IMR-90 (cell line): ENCODE measurements at regions not wholly inside any gene's neighbourhood (a gene's known extent, or its start where the extent isn't known, plus 50 kb on each side); places are given as distances from the start of the nearest gene placed in this dataset.

Source experiments
- ATAC-seq: fragments of 200-7000 bp; cut with Tn5 transposase; 2 replicates; pipeline ENCODE4 v1.9.1; 2020; ENCODE audit warnings: low read depth, mild to moderate bottlenecking, moderate library complexity
- BruUV-seq: library from RNA; stranded (reverse); fragments of 400-500 nt; replicated peaks from 2 replicates; lab custom pipeline; 2021; lab: Mats Ljungman, UMichigan
- CTCF ChIA-PET: fragments of 300-600 bp; formaldehyde crosslinking; extraction: SDS; loops from one replicate; lab custom pipeline; 2021; ENCODE audit warnings: antibody characterized with exemption; lab: Yijun Ruan, JAX
- POLR2A ChIA-PET: fragments of 300-600 bp; sonication (Branson Sonifier 250); formaldehyde crosslinking; loops from one replicate; lab custom pipeline; 2022; ENCODE audit warnings: antibody characterized with exemption; ENCODE audit not compliant: unreplicated experiment; lab: Charles Lee
- DNase-seq: peaks from one replicate; pipeline ENCODE4 v3.0.0; 2013
- H2AFZ ChIP-seq: replicated peaks from 2 replicates; pipeline ENCODE3; 2013; ENCODE audit warnings: low read length, mild to moderate bottlenecking; ENCODE audit not compliant: poor library complexity
- H2AK5ac ChIP-seq: 2 replicates; pipeline ENCODE4 v1.6.1; 2013; ENCODE audit warnings: low read depth, low read length, inconsistent platforms
- H2AK9ac ChIP-seq: replicated peaks from 2 replicates; pipeline ENCODE3; 2013; ENCODE audit warnings: mild to moderate bottlenecking, low read depth, low read length, moderate library complexity; ENCODE audit not compliant: poor library complexity
- H2BK120ac ChIP-seq: 2 replicates; pipeline ENCODE4 v1.6.1; 2013; ENCODE audit warnings: low read depth, low read length, inconsistent platforms
- H2BK15ac ChIP-seq: 3 replicates; pipeline ENCODE4 v1.6.1; 2013; ENCODE audit warnings: low read depth, low read length, inconsistent platforms
- H2BK20ac ChIP-seq: 2 replicates; pipeline ENCODE4 v1.6.1; 2013; ENCODE audit warnings: low read depth, mild to moderate bottlenecking, inconsistent platforms, low read length, moderate library complexity
- H2BK5ac ChIP-seq: 2 replicates; pipeline ENCODE4 v1.6.1; 2013; ENCODE audit warnings: mild to moderate bottlenecking, low read depth, low read length, inconsistent platforms; ENCODE audit not compliant: poor library complexity, severe bottlenecking
- H3K14ac ChIP-seq: replicated peaks from 2 replicates; pipeline ENCODE4 v1.6.1; 2013; ENCODE audit warnings: low read depth, low read length, inconsistent platforms
- H3K18ac ChIP-seq: 2 replicates; pipeline ENCODE4 v1.6.1; 2013; ENCODE audit warnings: low read depth, low read length, control low read depth
- H3K23ac ChIP-seq: 2 replicates; pipeline ENCODE4 v1.6.1; 2013; ENCODE audit warnings: low read depth, low read length, inconsistent platforms
- H3K27ac ChIP-seq: 2 replicates; pipeline ENCODE4 v1.5.1; 2013; ENCODE audit warnings: mild to moderate bottlenecking, control low read depth, low read length; ENCODE audit not compliant: insufficient read depth
- H3K27me3 ChIP-seq: 2 replicates; pipeline ENCODE4 v1.6.1; 2013; ENCODE audit warnings: low read length; ENCODE audit not compliant: control insufficient read depth, insufficient read depth
- H3K36me3 ChIP-seq: 2 replicates; pipeline ENCODE4 v1.6.1; 2013; ENCODE audit warnings: low read length, mixed read lengths; ENCODE audit not compliant: control insufficient read depth, insufficient read depth
- H3K4ac ChIP-seq: 2 replicates; pipeline ENCODE4 v1.6.1; 2013; ENCODE audit warnings: low read depth, low read length, inconsistent platforms
- H3K4me1 ChIP-seq: 2 replicates; pipeline ENCODE4 v1.6.1; 2013; ENCODE audit warnings: low read length, mixed read lengths; ENCODE audit not compliant: control insufficient read depth, insufficient read depth
- H3K4me2 ChIP-seq: 2 replicates; pipeline ENCODE4 v1.6.1; 2013; ENCODE audit warnings: low read depth, mild to moderate bottlenecking, control low read depth, low read length, moderate library complexity
- H3K4me3 ChIP-seq: 2 replicates; pipeline ENCODE4 v1.5.1; 2013; ENCODE audit warnings: low read depth, mild to moderate bottlenecking, control low read depth, low read length, moderate library complexity; ENCODE audit not compliant: insufficient read depth
- H3K56ac ChIP-seq: 2 replicates; pipeline ENCODE4 v1.6.1; 2013; ENCODE audit warnings: low read length, inconsistent platforms; ENCODE audit not compliant: insufficient read depth; ENCODE audit errors: extremely low read depth
- H3K79me1 ChIP-seq, 2 experiments: 2 replicates each; pipeline ENCODE4 v1.6.1; 2013; ENCODE audit warnings: low read length in 2 of 2, inconsistent platforms in 1 of 2, low read depth in 1 of 2
- H3K9ac ChIP-seq: 2 replicates; pipeline ENCODE4 v1.6.1; 2013; ENCODE audit warnings: low read depth, low read length, control low read depth
- H3K9me1 ChIP-seq: 2 replicates; pipeline ENCODE4 v1.6.1; 2013; ENCODE audit warnings: low read length, inconsistent platforms; ENCODE audit not compliant: insufficient read depth
- H3K9me3 ChIP-seq: 2 replicates; pipeline ENCODE4 v1.6.1; 2013; ENCODE audit warnings: low read length; ENCODE audit not compliant: control insufficient read depth, insufficient read depth
- H4K20me1 ChIP-seq: 2 replicates; pipeline ENCODE4 v1.6.1; 2013; ENCODE audit warnings: low read length, inconsistent platforms; ENCODE audit not compliant: insufficient read depth
- H4K5ac ChIP-seq: 2 replicates; pipeline ENCODE4 v1.6.1; 2013; ENCODE audit warnings: mild to moderate bottlenecking, low read depth, low read length, control low read depth
- H4K8ac ChIP-seq, 2 experiments: 2 replicates each; pipeline ENCODE4 v1.6.1; 2013; ENCODE audit warnings: low read depth in 2 of 2, low read length in 2 of 2, control low read depth in 1 of 2, inconsistent platforms in 1 of 2
- H4K91ac ChIP-seq: 2 replicates; pipeline ENCODE4 v1.6.1; 2013; ENCODE audit warnings: low read depth, low read length, inconsistent platforms; ENCODE audit not compliant: insufficient read depth
- CEBPB ChIP-seq: IDR thresholded peaks from 2 replicates; pipeline ENCODE4 v1.6.1; 2012; ENCODE audit warnings: low read depth, low read length, improper control_type of control experiment
- FOS ChIP-seq: fragments of 150-350 bp; IDR thresholded peaks from 2 replicates; pipeline ENCODE4 v1.6.1; 2016; ENCODE audit warnings: low read depth, low read length
- WGBS, 2 experiments: methylation state at CpG; one replicate each; pipeline versions ENCODE4 v1.1.5 to v1.1.7; 2013; ENCODE audit warnings: missing lambda C conversion rate in 2 of 2; ENCODE audit not compliant: insufficient read length in 1 of 2; ENCODE audit errors: extremely low coverage in 2 of 2; 5-methylcytosine and 5-hydroxymethylcytosine counted together
- dilution Hi-C: fragments of 300-500 bp; cut with HindIII; formaldehyde crosslinking; loops from one replicate; pipeline ENCODE4 v1.14.3; 2018; ENCODE audit warnings: low sequenced_read_pairs; ENCODE audit not compliant: unreplicated experiment
- in situ Hi-C: fragments of 300-500 bp; cut with MboI; formaldehyde crosslinking; loops from 3 replicates; pipeline ENCODE4 v1.14.3; 2019; ENCODE audit warnings: low sequenced_read_pairs, inconsistent platforms, mixed read lengths
- intact Hi-C: fragments of 100-400 bp; cut with micrococcal nuclease; formaldehyde crosslinking; loops from 2 replicates; pipeline ENCODE4 v1.10.0; 2022

DNA sequence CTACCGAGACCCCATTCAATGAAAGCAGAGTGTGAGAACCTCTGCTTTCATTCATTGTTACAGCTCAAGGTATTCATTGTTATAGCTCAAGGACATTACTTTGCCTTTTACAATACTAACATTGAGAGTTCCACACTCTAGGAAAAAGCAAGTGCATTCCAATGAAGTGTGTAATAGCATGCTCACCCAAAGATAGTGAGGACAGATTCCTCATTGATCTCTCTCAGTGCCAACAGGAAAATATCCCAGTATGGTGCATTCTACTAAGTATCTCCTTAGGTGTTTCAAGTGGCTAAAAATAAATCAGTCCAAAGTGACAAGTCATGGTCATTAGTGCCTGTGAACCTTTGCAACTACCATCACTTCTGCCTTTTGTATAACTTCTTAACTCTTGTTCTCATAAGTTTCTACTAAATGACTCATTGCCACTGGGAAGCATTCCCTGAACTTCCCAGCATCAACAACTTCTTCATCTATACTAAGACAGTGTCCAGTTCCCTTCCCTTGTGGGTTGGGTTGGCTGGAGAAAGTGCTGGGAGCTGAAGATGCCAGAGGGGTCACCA is 140.7 kb upstream of the STXBP5 start:
- H3K56ac ChIP-seq = no peak overlapping the region
- no CpG with 5 or more reads among the region's 1 CpG for WGBS, 2 experiments
- H2AK9ac ChIP-seq = no peak overlapping the region
- peak overlapping the region; percentile 56 for H3K4ac ChIP-seq
- no peaks in the 10 kb centered on the region for H3K36me3 ChIP-seq
- no peak overlapping the region; the same call in 1 of the 2 replicates for H3K18ac ChIP-seq
- peaks cover 5% of the 10 kb centered on the region for H3K9me1 ChIP-seq
- H3K4me1 ChIP-seq = peaks cover 8% of the 10 kb centered on the region
- peak overlapping the region; percentile 87 for H2BK20ac ChIP-seq
- intact Hi-C loops = loop anchor here (1.0 kb wide), 1 partner anchor 149 kb away; no protein-coding TSS in a partner anchor
- no peak overlapping the region for H3K4me3 ChIP-seq
- peak overlapping the region; percentile 41; the same call in 1 of the 2 replicates for H3K27ac ChIP-seq
- in situ Hi-C loops = no loop called here
- H3K27me3 ChIP-seq = no peaks in the 10 kb centered on the region
- peak overlapping the region; percentile 83; the same call in 2 of the 3 replicates for H2BK15ac ChIP-seq
- peak overlapping the region; percentile 76; the same call in 1 of the 2 replicates for H3K14ac ChIP-seq
- H4K5ac ChIP-seq = peak overlapping the region; percentile 13; the same call in 1 of the 2 replicates
- H3K79me1 ChIP-seq = no peaks in the 10 kb centered on the region
- peak overlapping the region; percentile 62 for H2AK5ac ChIP-seq
- no TSS peak for BruUV-seq
- H2BK5ac ChIP-seq = peak overlapping the region; percentile 55
- TF ChIP-seq CEBPB (no peak), FOS (peak; percentile 42)
- no peak overlapping the region for H4K91ac ChIP-seq
- H3K4me2 ChIP-seq = peak overlapping the region; percentile 73; the same call in 1 of the 2 replicates
- H4K20me1 ChIP-seq = no peaks in the 10 kb centered on the region
- H4K8ac ChIP-seq = peak overlapping the region in 1 of 2 experiments; percentile 66; a peak in 1 of 4 replicates
- dilution Hi-C loops = no loop called here
- peak overlapping the region; percentile 38 for H2AFZ ChIP-seq
- H3K23ac ChIP-seq = no peak overlapping the region
- DNase-seq (peak; percentile 89), ATAC-seq (peak; percentile 93)
- H3K9ac ChIP-seq = no peak overlapping the region
- H2BK120ac ChIP-seq = peak overlapping the region; percentile 84
- no peaks in the 10 kb centered on the region for H3K9me3 ChIP-seq
- POLR2A ChIA-PET = no interaction called here
- CTCF ChIA-PET = no interaction called here
